Cardiac fibroblast (primary cell): ENCODE measurements at regions not wholly inside any gene's neighbourhood (a gene's known extent, or its start where the extent isn't known, plus 50 kb on each side); places are given as distances from the start of the nearest gene placed in this dataset.

ENCODE experiments used
- DNase-seq, 2 donors: peaks; one replicate each; pipeline versions ENCODE4 v3.0.0 to v3.0.0-alpha.2; 2010; ENCODE audit warnings: low read depth in 2 of 2
- H3K4me3 ChIP-seq, 2 donors: replicated peaks in 1 of 2; 1 replicate in 1 of 2; 2 replicates in 1 of 2; pipeline ENCODE4 v1.5.1; 2011; ENCODE audit warnings: low read depth in 2 of 2, low read length in 2 of 2, mild to moderate bottlenecking in 2 of 2, moderate library complexity in 1 of 2
- TF ChIP-seq, protein P1 (sequence below): IDR thresholded peaks from one replicate; pipeline ENCODE4 v1.5.1; 2011; ENCODE audit warnings: low read depth, mild to moderate bottlenecking, low read length, inconsistent platforms

DNA sequence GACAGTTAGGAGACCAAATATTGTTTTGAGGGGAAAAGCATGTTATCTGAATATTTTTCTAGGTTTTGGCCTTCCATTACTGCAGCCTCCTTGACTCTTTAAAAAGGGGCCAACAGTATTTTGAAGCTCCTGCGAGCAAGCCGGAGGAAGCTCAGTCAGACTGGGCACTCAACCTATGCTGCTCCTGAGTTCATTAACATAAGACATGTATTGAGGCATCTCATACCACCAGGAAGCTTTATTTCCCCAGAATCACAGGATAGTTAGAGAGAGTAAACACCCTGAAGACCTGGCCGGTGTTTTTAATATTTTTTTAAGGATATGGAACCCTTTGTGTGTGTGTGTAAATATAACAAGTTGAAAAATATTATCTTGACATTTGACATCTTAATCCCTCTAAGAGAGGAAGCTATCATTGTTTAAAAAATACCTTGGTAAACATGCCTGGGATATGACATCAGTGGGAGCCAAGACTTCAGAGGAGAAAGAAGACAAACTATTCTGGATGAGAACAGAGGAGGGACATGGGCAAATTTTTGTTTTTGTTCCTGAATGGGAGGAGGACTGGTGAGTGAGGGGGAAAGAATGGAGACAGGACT lies 139.3 kb upstream of the SLIT3 start:
- TF ChIP-seq, protein P1, sequence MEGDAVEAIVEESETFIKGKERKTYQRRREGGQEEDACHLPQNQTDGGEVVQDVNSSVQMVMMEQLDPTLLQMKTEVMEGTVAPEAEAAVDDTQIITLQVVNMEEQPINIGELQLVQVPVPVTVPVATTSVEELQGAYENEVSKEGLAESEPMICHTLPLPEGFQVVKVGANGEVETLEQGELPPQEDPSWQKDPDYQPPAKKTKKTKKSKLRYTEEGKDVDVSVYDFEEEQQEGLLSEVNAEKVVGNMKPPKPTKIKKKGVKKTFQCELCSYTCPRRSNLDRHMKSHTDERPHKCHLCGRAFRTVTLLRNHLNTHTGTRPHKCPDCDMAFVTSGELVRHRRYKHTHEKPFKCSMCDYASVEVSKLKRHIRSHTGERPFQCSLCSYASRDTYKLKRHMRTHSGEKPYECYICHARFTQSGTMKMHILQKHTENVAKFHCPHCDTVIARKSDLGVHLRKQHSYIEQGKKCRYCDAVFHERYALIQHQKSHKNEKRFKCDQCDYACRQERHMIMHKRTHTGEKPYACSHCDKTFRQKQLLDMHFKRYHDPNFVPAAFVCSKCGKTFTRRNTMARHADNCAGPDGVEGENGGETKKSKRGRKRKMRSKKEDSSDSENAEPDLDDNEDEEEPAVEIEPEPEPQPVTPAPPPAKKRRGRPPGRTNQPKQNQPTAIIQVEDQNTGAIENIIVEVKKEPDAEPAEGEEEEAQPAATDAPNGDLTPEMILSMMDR = no peak
- H3K4me3 ChIP-seq = no peak overlapping the region
- peak in 1 of 2 donors; percentile 25 for DNase-seq

DNA sequence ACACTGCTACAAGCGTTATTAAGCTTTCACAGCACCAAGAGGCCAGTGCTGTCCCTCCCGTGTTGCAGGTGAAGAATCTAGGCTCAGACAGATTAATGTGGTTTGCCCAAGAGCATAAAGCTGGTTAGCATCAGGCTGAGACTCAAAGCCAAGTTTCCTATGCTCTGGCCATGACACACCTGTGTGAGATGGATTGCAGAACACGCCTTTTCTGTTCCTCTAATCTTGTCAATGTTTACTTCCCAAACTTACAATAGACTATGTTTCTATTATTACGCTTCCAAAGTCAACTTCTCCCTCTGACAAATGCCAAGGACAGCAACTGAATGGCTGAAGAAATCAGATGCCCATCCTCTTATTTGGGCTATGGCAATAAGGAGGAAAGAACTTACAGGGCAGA lies 138.4 kb upstream of the SLIT3 start:
- no peak for DNase-seq
- TF ChIP-seq, protein P1 = no peak
- H3K4me3 ChIP-seq = no peak overlapping the region

DNA sequence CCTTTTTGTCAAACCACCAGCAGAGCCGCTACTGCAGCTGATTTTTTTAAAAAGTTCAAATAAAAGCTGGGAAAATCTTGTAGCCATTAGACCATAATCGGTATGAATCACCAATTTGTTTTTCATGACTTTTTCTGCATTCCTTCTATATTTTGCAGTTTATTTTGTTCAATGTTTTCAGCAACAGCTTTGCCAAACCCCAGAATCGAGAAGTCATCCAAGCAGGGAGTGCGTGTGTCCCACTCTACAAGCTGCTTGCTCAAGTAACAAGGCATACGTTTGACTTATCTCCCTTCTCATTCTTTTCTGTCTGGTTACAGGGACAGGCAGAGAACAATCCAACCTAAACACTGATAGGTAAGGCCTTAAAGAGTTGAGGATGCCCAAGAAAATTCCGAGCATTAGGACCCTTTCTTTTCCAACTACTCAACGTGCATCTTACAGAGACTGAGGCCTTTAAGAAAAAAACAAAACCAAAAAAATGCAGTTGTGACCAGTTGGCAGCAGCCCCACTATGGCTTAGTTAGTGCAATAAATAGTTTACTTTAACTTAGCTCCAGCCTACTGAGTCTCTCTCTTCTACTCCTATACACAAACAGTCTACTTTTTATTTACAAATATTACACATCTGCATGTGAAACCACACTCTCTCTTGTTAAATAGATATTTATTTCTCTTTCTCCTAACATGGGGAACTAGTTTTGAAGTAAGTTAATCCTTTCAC lies 134.7 kb upstream of the SLIT3 start:
- TF ChIP-seq, protein P1 = no peak
- no peak for DNase-seq
- no peak overlapping the region for H3K4me3 ChIP-seq

DNA sequence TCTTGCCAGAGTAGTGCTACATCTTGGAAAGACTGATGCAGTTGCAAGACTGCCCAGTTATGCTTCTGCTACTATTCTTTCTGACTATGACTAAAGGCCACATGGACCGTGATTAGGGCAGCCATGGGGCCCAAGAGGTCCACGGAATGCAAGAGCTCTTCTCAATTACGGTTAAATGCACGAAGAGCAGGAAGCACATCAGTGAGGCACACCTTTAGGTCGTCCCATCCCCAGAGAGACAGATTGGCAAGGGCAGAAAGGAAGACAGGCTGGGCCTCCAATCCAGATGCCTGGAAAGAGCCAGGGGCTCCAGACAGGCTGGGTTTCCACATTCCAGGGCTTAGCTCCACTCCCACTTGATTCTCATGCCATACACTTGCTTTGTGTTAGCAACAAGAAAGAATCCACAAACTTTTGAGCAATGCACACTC lies 132.3 kb upstream of the SLIT3 start:
- H3K4me3 ChIP-seq = no peak overlapping the region
- TF ChIP-seq, protein P1 = no peak
- DNase-seq = no peak

DNA sequence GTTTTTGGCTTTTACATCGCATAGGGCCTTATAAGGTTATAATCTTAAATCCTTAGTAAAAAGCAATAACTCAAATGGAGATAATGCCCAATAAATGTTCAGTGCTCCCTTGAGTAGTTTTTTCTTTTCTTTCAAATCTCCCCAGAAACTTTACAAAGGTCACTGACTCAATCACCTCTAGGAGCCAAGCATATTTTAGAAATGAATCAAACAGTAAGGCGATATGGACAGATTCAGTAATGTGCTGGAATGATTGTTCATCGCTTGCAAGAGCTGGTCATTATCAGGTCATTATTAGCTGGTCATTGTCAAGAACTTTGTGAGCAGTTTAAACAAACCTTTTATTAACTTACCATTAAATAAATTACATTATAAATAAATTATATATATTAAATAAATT lies 130.4 kb upstream of the SLIT3 start:
- TF ChIP-seq, protein P1 = no peak
- DNase-seq = peak; percentile 19 to 54
- no peak overlapping the region for H3K4me3 ChIP-seq

DNA sequence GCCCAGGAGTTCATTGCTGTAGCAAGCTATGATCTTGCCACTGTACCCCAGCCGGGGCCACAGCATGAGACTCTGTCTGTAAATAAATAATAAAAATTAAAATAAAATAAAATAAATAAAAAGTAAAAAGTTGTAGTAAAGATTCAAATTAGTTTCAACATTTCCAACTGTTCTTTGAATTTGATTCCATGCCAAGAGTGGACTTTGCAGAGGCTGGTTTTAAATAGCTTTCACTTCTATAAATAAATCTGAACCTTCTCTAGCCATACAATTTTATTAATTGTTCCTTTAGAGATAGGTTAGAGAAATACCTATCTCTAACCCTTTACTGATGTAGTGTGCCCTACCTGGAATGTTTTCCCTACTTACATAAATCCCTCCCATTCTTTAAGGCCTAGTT lies 129.7 kb upstream of the SLIT3 start:
- no peak overlapping the region for H3K4me3 ChIP-seq
- peak in 1 of 2 donors; percentile 46 for DNase-seq
- TF ChIP-seq, protein P1 = no peak
